Activated CD8-positive, alpha-beta memory T cell treated with anti-CD3 and anti-CD28 coated beads for 36 hours (primary cell): ENCODE measurements at regions not wholly inside any gene's neighbourhood (a gene's known extent, or its start where the extent isn't known, plus 50 kb on each side); places are given as distances from the start of the nearest gene placed in this dataset.
"Not testable (repeated sequence)": the region's sequence is repeated elsewhere in the genome, so short reads cannot be mapped to it uniquely, and the experiment has no call there.

Source experiments
- CTCF ChIA-PET: fragments of 350-600 bp; sonication (Branson Sonifier 250); formaldehyde crosslinking; loops from one replicate; lab custom pipeline; 2021; ENCODE audit warnings: antibody characterized with exemption; lab: Charles Lee
- POLR2A ChIA-PET: fragments of 350-600 bp; sonication (Branson Sonifier 250); formaldehyde crosslinking; loops from one replicate; lab custom pipeline; 2021; ENCODE audit warnings: antibody characterized with exemption; lab: Charles Lee

GRCh38 chr3:181955566-181955965 is 243.8 kb downstream of the SOX2 start:
- POLR2A ChIA-PET, result no interaction called here

DNA sequence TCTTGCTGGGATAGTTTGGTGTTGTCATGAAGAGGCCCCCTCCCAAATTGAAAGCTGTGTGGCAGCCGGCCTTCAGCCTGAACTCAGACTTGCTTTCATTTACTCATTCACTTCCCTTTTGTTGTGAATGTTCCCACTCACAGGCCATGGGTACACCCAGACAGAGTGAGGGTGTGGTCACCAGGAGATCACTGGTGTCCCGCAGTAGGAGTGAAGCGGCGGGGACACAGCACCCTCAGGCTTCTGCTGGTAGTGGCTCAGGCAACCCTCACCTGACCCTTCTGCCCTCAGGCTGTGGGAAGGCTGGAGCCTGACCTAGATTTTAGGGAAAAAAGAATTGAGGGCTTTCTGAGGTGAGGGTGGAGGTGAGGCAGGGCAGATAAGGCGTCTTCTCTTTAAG is 244.4 kb downstream of the SOX2 start:
- CTCF ChIA-PET, result no interaction called here
- POLR2A ChIA-PET, result no interaction called here

More at GRCh38 chr3:181955566-181955965, 243.8 kb downstream of the SOX2 start:
- CTCF ChIA-PET, result no interaction called here

- CTCF ChIA-PET, result no interaction called here
- POLR2A ChIA-PET, result no interaction called here
Observed at GRCh38 chr3:181966393-181966792, 254.7 kb downstream of the SOX2 start.

DNA sequence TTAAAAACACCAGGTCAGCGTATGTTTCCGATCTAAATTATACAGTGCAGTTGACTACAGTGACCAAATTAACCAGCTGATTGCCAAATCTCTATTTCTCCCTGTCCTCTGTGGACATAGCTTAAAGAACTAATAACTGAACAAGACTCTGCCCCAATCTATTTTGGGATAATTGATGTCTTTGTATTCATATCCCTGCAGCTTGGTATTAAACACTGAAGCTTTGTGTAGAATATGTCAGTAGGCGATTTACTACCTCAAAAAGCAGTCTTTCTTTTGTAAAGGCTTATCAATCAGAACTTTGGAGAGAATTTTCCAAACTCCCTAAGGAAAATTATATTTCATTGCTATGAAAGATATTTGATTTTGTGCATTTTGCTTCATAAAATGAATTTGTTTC is 258.2 kb downstream of the SOX2 start:
- ChIA-PET CTCF (no interaction called here), POLR2A (no interaction called here)

DNA sequence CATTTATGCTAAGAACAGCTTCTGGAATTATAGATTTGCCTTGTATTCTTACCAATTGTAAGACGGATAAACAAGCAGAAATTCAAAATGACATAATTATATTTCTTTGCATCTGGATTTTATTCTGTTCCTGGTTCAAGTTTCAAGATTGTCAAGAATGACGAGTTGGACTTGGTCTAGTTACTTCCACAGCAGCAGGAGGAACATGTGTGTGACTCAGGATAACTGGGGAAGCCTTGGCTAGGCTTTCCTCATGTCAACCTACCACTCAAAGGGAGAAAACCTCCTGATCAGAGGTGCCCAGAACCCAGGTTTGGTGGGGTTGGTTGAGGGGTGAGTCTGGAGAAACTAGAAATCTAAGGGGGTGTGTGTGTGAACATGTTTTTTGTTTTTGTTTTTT is 259.7 kb downstream of the SOX2 start:
- POLR2A ChIA-PET, result no interaction called here
- CTCF ChIA-PET, result no interaction called here

- POLR2A ChIA-PET, result no interaction called here
- CTCF ChIA-PET, result no interaction called here
Observed at GRCh38 chr3:181974198-181974597, 262.5 kb downstream of the SOX2 start.

DNA sequence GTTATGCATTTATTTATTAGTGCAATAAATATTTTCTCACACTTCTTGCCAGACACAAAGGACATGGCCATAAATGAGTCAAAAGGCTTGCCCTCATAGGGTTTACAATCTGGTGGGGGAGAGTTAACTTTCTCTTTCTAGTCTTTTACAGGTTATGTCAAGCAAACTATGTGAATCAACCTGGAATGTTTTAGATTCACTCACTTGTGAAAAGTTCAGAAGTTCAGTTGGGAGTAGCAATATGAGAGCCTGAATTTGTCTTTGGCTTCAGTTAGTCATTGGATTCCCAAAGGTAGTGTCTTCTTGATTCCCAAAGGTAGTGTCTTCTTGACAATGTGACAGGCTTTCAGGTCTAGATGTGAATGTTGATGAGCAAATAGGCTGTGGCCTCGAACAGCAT is 264.8 kb downstream of the SOX2 start:
- POLR2A ChIA-PET, result no interaction called here

GRCh38 chr3:181985386-181985785 is 273.7 kb downstream of the SOX2 start:
- ChIA-PET POLR2A (no interaction called here), CTCF (no interaction called here)

More for the DNA sequence above, 264.8 kb downstream of the SOX2 start:
- CTCF ChIA-PET, result no interaction called here

GRCh38 chr3:181987736-181988135 is 276.0 kb downstream of the SOX2 start:
- POLR2A ChIA-PET, result no interaction called here
- CTCF ChIA-PET, result no interaction called here

- CTCF ChIA-PET, result no interaction called here
- POLR2A ChIA-PET, result no interaction called here
Observed at GRCh38 chr3:181998828-181999227, 287.1 kb downstream of the SOX2 start.

DNA sequence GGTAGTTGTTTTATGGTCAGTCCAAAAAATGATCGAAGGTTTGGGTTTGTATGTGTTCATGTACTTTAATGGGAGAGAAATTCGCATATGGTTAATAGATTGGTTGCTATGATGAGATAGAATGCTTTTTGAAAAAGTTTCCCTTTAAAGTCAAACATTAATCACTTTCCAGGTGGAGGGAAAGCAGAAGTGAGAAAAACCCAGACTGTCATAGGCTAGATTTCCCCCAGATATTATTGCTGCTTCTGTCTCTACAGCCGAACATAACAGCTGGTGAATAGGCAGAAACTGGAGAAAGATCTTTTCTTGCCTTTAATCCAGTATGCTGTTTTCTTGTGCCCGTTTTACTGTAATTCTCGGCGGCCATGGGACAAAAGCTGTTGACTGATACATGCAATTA is 287.6 kb downstream of the SOX2 start:
- ChIA-PET POLR2A (no interaction called here), CTCF (no interaction called here)

GRCh38 chr3:182000447-182000846 is 288.7 kb downstream of the SOX2 start:
- POLR2A ChIA-PET, result no interaction called here
- CTCF ChIA-PET, result no interaction called here

- POLR2A ChIA-PET, result no interaction called here
- CTCF ChIA-PET, result no interaction called here
Observed at GRCh38 chr3:182005219-182005618, 293.5 kb downstream of the SOX2 start.

GRCh38 chr3:182005701-182006100 is 294.0 kb downstream of the SOX2 start:
- ChIA-PET POLR2A (no interaction called here), CTCF (no interaction called here)

- ChIA-PET CTCF (no interaction called here), POLR2A (no interaction called here)
Observed at GRCh38 chr3:182006431-182006830, 294.7 kb downstream of the SOX2 start.

GRCh38 chr3:182007441-182007840 is 295.7 kb downstream of the SOX2 start:
- POLR2A ChIA-PET, result no interaction called here

GRCh38 chr3:182018361-182018760 is 306.6 kb downstream of the SOX2 start:
- ChIA-PET CTCF (no interaction called here), POLR2A (no interaction called here)

More at GRCh38 chr3:182007441-182007840, 295.7 kb downstream of the SOX2 start:
- CTCF ChIA-PET, result no interaction called here

- ChIA-PET CTCF (no interaction called here), POLR2A (no interaction called here)
Observed at GRCh38 chr3:182019926-182020325, 308.2 kb downstream of the SOX2 start.

GRCh38 chr3:182023843-182024242 is 312.1 kb downstream of the SOX2 start:
- ChIA-PET POLR2A (no interaction called here), CTCF (no interaction called here)

- ChIA-PET POLR2A (no interaction called here), CTCF (no interaction called here)
Observed at GRCh38 chr3:182027366-182027765, 315.6 kb downstream of the SOX2 start.

DNA sequence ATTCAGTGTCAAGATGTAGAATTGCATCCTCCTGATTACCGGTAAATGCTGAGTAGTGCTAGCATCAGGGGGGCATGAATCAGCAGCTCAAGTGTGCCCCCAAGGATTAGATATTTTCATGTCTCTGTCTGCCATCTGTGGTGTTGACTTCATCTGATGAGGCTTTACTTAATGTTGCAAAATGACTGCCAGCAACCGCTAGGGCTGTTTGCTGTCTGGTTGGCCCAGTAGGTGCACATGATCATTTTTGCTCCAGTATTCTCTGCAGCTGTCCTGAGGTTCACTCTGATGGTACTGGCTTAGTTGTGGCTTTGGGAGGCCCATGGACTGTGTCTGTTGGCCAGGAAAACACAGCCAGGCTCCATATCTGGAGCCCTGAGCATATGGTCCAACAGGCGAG is 316.4 kb downstream of the SOX2 start:
- CTCF ChIA-PET, result no interaction called here
- POLR2A ChIA-PET, result no interaction called here

- CTCF ChIA-PET, POLR2A ChIA-PET: not testable (repeated sequence)
Observed at GRCh38 chr3:182034231-182034630, 322.5 kb downstream of the SOX2 start.
